ENCODE measurements at regions not wholly inside any gene's neighbourhood (a gene's known extent, or its start where the extent isn't known, plus 50 kb on each side); places are given as distances from the start of the nearest gene placed in this dataset.

- no peak for TF ChIP-seq POLR2AphosphoS5 (IDR thresholded peaks at IDR 0.05; ENCODE audit: low read depth, low read length)
- TF ChIP-seq TAF1 (IDR thresholded peaks at IDR 0.05; ENCODE audit: low read depth, low read length): no peak
- no peak for TF ChIP-seq POLR2A (IDR thresholded peaks at IDR 0.05; ENCODE audit: low read depth, low read length)
Measured at GRCh38 chr15:39530480-39531342, 50.2 kb upstream of the THBS1 start.
